Tibial nerve (tissue), 4 donors: ENCODE measurements at regions not wholly inside any gene's neighbourhood (a gene's known extent, or its start where the extent isn't known, plus 50 kb on each side); places are given as distances from the start of the nearest gene placed in this dataset.

Experiments
- CTCF ChIP-seq, 5 experiments: fragments of 200-600 bp in 3 of 5; fragments of 450-650 bp in 2 of 5; sonication (generic) in 3 of 5; IDR thresholded peaks; one replicate each; pipeline ENCODE4 v1.5.1; 2016 to 2019; ENCODE audit warnings: antibody characterized with exemption in 5 of 5, mild to moderate bottlenecking in 3 of 5, moderate library complexity in 2 of 5
- EP300 ChIP-seq, 2 donors: sonication (generic); formaldehyde crosslinking; IDR thresholded peaks; one replicate each; pipeline ENCODE4 v1.6.1; 2017; ENCODE audit warnings: antibody characterized with exemption in 2 of 2, mild to moderate bottlenecking in 1 of 2
- POLR2A ChIP-seq, 2 donors: fragments of 450-650 bp; IDR thresholded peaks; one replicate each; pipeline ENCODE4 v1.6.1; 2017; ENCODE audit warnings: antibody characterized with exemption in 2 of 2, mild to moderate bottlenecking in 2 of 2, moderate library complexity in 2 of 2

GRCh38 chr3:177361081-177361938 is 164.0 kb upstream of the TBL1XR1 start:
- TF ChIP-seq EP300 (IDR thresholded peaks at IDR 0.05) = no peak
- TF ChIP-seq POLR2A (IDR thresholded peaks at IDR 0.05) = no peak
- no peak for TF ChIP-seq CTCF (IDR thresholded peaks at IDR 0.05)
